HCT116 (cell line): ENCODE measurements at regions not wholly inside any gene's neighbourhood (a gene's known extent, or its start where the extent isn't known, plus 50 kb on each side); places are given as distances from the start of the nearest gene placed in this dataset.

Source experiments
- ATAC-seq: fragments of 200-7000 bp; cut with Tn5 transposase; 2 replicates; pipeline ENCODE4 v1.9.1; 2020; ENCODE audit warnings: mild to moderate bottlenecking, moderate library complexity
- BruUV-seq: library from RNA; stranded (reverse); fragments of 400-500 nt; replicated peaks from 2 replicates; lab custom pipeline; 2021; lab: Mats Ljungman, UMichigan
- CTCF ChIA-PET: fragments of 300-600 bp; sonication (Branson Sonifier 250); formaldehyde crosslinking; loops from one replicate; lab custom pipeline; 2021; ENCODE audit warnings: antibody characterized with exemption; lab: Charles Lee
- POLR2A ChIA-PET: fragments of 300-600, 350-600 bp; sonication (Branson Sonifier 250); formaldehyde crosslinking; loops from one replicate; lab custom pipeline; 2021; ENCODE audit warnings: antibody characterized with exemption; lab: Charles Lee
- RAD21 ChIA-PET, 2 experiments: fragments of 300-600 bp; sonication (Branson Sonifier 250); formaldehyde crosslinking; loops; one replicate each; lab custom pipeline; 2023; ENCODE audit warnings: low total read pairs in 2 of 2; ENCODE audit not compliant: uncharacterized antibody in 2 of 2, unreplicated experiment in 2 of 2, low non-redundant PET in 1 of 2; lab: Charles Lee
- DNase-seq: peaks from one replicate; pipeline ENCODE4 v3.0.0-alpha.2; 2010; ENCODE audit warnings: low read depth, low spot score
- H2AFZ ChIP-seq: fragments of 200-600 bp; shearing (Covaris generic), sonication (generic); 2 replicates; pipeline ENCODE4 v1.6.1; 2017; ENCODE audit warnings: low read depth, mixed run types, mixed read lengths, antibody characterized with exemption, low read length; ENCODE audit not compliant: poor library complexity, severe bottlenecking
- H3K27ac ChIP-seq: 2 replicates; pipeline ENCODE4 v1.5.1; 2012; ENCODE audit warnings: low read depth, low read length
- H3K27me3 ChIP-seq: fragments of 200-600 bp; sonication (generic); 2 replicates; pipeline ENCODE4 v1.6.1; 2016; ENCODE audit warnings: mixed run types, low read length, mixed read lengths; ENCODE audit not compliant: insufficient read depth
- H3K36me3 ChIP-seq, 2 experiments: fragments of 200-500 bp in 1 of 2; fragments of 200-600 bp in 1 of 2; sonication (Bioruptor generic) in 1 of 2; sonication (generic) in 1 of 2; 2 replicates each; pipeline versions ENCODE4 v1.5.1 to v1.6.1; 2014 to 2016; ENCODE audit warnings: low read length in 2 of 2, inconsistent platforms in 1 of 2, mixed read lengths in 1 of 2, mixed run types in 1 of 2; ENCODE audit not compliant: insufficient read depth in 2 of 2, control insufficient read depth in 1 of 2
- H3K4me1 ChIP-seq, 2 experiments: fragments of 200-600 bp in 1 of 2; sonication (generic) in 1 of 2; 2 replicates each; pipeline versions ENCODE4 v1.5.1 to v1.6.1; 2012 to 2017; ENCODE audit warnings: low read length in 2 of 2, inconsistent platforms in 1 of 2, mild to moderate bottlenecking in 1 of 2, mixed read lengths in 1 of 2, mixed run types in 1 of 2, moderate library complexity in 1 of 2; ENCODE audit not compliant: insufficient read depth in 2 of 2, control insufficient read depth in 1 of 2
- H3K4me2 ChIP-seq: fragments of 200-600 bp; sonication (generic); 2 replicates; pipeline ENCODE4 v1.6.1; 2017; ENCODE audit warnings: mixed run types, low read length, mixed read lengths
- H3K4me3 ChIP-seq, 2 experiments: fragments of 200-600 bp in 1 of 2; sonication (generic) in 1 of 2; replicated peaks in 1 of 2; 2 replicates each; pipeline ENCODE4 v1.5.1; 2011 to 2016; ENCODE audit warnings: low read length in 2 of 2, control low read depth in 1 of 2, low read depth in 1 of 2, mild to moderate bottlenecking in 1 of 2, mixed read lengths in 1 of 2, mixed run types in 1 of 2
- H3K79me2 ChIP-seq: fragments of 200-600 bp; sonication (generic); 2 replicates; pipeline ENCODE4 v1.6.1; 2017; ENCODE audit warnings: mild to moderate bottlenecking, mixed run types, low read length, moderate library complexity, mixed read lengths; ENCODE audit not compliant: insufficient read depth
- H3K9ac ChIP-seq: fragments of 200-600 bp; sonication (generic); 2 replicates; pipeline ENCODE4 v1.6.1; 2016; ENCODE audit warnings: low read length, mixed read lengths
- H3K9me2 ChIP-seq: fragments of 200-600 bp; sonication (generic), shearing (Covaris generic); 2 replicates; pipeline ENCODE4 v1.6.1; 2017; ENCODE audit warnings: mixed run types, mild to moderate bottlenecking, moderate library complexity; ENCODE audit not compliant: insufficient read depth
- H3K9me3 ChIP-seq, 2 experiments: fragments of 200-500 bp in 1 of 2; fragments of 200-600 bp in 1 of 2; sonication (Bioruptor generic) in 1 of 2; sonication (generic) in 1 of 2; 2 replicates each; pipeline ENCODE4 v1.6.1; 2014 to 2017; ENCODE audit warnings: low read length in 2 of 2, mixed read lengths in 2 of 2, inconsistent platforms in 1 of 2, low read depth in 1 of 2, mild to moderate bottlenecking in 1 of 2, mixed run types in 1 of 2, moderate library complexity in 1 of 2; ENCODE audit not compliant: control insufficient read depth in 1 of 2, insufficient read depth in 1 of 2
- H4K20me1 ChIP-seq: fragments of 200-600 bp; sonication (generic), shearing (Covaris generic); 2 replicates; pipeline ENCODE4 v1.6.1; 2017; ENCODE audit warnings: mixed run types, mild to moderate bottlenecking, moderate library complexity; ENCODE audit not compliant: insufficient read depth
- EZH2 ChIP-seq: fragments of 200-600 bp; sonication (generic); IDR thresholded peaks from 2 replicates; pipeline ENCODE4 v1.6.1; 2017; ENCODE audit warnings: antibody characterized with exemption, mixed run types
- POLR2A ChIP-seq: IDR thresholded peaks from 2 replicates; pipeline ENCODE4 v1.7.0; 2011; ENCODE audit warnings: borderline replicate concordance; ENCODE audit not compliant: insufficient read depth, insufficient read length; ENCODE audit errors: extremely low read depth
- SRF ChIP-seq: IDR thresholded peaks from 2 replicates; pipeline ENCODE4 v1.6.1; 2012; ENCODE audit warnings: low read depth
- ZFX ChIP-seq: fragments of 450-650 bp; IDR thresholded peaks from 2 replicates; pipeline ENCODE4 v1.6.1; 2017
- ZNF274 ChIP-seq: fragments of 200-500 bp; sonication (Bioruptor generic); IDR thresholded peaks from 2 replicates; pipeline ENCODE4 v1.6.1; 2014; ENCODE audit warnings: mild to moderate bottlenecking, low read depth, low read length, inconsistent platforms
- intact Hi-C: fragments of 100-400 bp; cut with micrococcal nuclease; formaldehyde crosslinking; loops from 2 replicates; pipeline ENCODE4 v1.10.0; 2022

DNA sequence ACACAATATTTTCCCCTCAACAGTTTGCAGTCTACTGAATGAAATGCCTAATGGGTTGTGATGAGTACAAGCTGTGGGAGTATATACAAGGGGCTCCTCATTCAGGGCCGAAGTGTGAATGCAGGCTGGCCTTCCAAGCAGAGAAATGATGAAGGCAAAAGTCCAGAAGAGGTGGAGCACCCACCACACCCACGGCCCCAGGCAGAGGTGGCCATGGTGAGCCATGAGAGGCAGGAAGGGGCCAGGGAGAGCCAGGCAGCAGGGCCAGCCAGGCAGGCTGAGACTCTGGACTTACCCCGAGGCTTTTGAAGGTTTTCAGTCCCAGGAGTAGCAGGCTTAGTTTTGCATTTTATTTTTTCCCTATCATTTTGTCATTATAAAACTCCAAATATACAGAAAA is 218.1 kb downstream of the AUH start:
- H3K36me3 ChIP-seq = no peaks in the 10 kb centered on the region
- no peak for DNase-seq
- no peak for TF ChIP-seq POLR2A
- no peak for TF ChIP-seq SRF

DNA sequence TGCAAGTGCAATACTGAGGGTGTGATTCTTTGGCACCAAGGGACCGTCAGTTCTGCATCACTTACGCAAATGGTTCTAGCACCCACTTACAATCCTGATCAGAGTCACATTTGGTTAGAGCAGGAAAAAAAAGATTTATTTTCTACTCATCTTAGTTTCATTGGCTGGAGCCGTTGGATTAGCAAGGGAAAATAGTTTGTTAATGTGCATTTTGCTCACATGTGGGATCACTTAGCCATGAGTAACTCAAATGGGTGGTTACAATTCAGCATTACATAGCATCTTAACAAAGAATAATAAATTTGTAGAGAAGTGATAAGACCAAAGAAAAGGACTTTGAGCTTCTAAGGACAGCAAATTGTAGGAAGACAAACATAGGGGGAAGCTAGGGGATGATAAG is 216.9 kb downstream of the AUH start:
- H3K4me2 ChIP-seq = no peak overlapping the region
- no TSS peak for BruUV-seq
- no peak for TF ChIP-seq EZH2
- TF ChIP-seq ZNF274 = no peak
- no peak for TF ChIP-seq ZFX
- intact Hi-C loops = no loop called here
- DNase-seq (no peak), ATAC-seq (no peak)
- H3K9me3 ChIP-seq = no peaks in the 10 kb centered on the region
- H3K4me3 ChIP-seq = no peak overlapping the region
- H3K9me2 ChIP-seq = no peaks in the 10 kb centered on the region
- H3K4me1 ChIP-seq = peaks cover 0 to 11% of the 10 kb centered on the region in 2 experiments; a peak in 2 of 4 replicates
- no peaks in the 10 kb centered on the region for H4K20me1 ChIP-seq
- no peaks in the 10 kb centered on the region for H3K79me2 ChIP-seq
- H3K27ac ChIP-seq = no peak overlapping the region
- H3K36me3 ChIP-seq = no peaks in the 10 kb centered on the region
- RAD21 ChIA-PET = no interaction called here
- H2AFZ ChIP-seq = no peak overlapping the region
- no peaks in the 10 kb centered on the region for H3K27me3 ChIP-seq
- POLR2A ChIA-PET = no interaction called here
- CTCF ChIA-PET = no interaction called here
- H3K9ac ChIP-seq = no peak overlapping the region

More for the DNA sequence above, 218.1 kb downstream of the AUH start:
- no peaks in the 10 kb centered on the region for H3K9me3 ChIP-seq
- no peaks in the 10 kb centered on the region for H4K20me1 ChIP-seq
- peaks cover 6 to 22% of the 10 kb centered on the region in 2 experiments for H3K4me1 ChIP-seq
- no peak overlapping the region for H2AFZ ChIP-seq
- H3K27ac ChIP-seq = no peak overlapping the region
- CTCF ChIA-PET = no interaction called here
- H3K4me3 ChIP-seq = no peak overlapping the region
- POLR2A ChIA-PET = no interaction called here
- H3K9me2 ChIP-seq = no peaks in the 10 kb centered on the region
- no peaks in the 10 kb centered on the region for H3K27me3 ChIP-seq
- no peak for ATAC-seq
- no peak overlapping the region for H3K9ac ChIP-seq
- BruUV-seq = no TSS peak
- no peak overlapping the region for H3K4me2 ChIP-seq
- intact Hi-C loops = no loop called here
- no peaks in the 10 kb centered on the region for H3K79me2 ChIP-seq
- RAD21 ChIA-PET = no interaction called here
